ENCODE measurements at regions not wholly inside any gene's neighbourhood (a gene's known extent, or its start where the extent isn't known, plus 50 kb on each side); places are given as distances from the start of the nearest gene placed in this dataset.

DNA sequence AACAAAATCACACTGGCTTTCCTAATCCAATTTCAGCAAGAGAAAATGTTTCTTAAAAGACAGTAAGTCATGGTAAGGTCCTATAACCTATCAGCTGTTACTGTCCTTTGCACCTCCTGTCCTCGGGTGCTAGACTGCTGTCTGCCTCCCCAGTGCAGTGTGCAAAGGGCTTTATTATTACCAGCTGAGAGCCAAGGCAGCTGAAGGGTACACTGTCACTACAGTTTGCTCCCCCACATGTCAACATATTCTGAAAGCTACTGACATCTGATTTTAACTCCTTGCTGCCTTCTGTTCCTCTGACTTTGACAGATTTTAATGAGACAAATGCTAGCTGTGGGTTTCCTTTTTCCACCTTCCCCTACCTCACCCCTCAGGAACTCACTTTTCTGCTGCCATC, 389.4 kb upstream of the SLC24A2 start:
- TF ChIP-seq, protein P1, sequence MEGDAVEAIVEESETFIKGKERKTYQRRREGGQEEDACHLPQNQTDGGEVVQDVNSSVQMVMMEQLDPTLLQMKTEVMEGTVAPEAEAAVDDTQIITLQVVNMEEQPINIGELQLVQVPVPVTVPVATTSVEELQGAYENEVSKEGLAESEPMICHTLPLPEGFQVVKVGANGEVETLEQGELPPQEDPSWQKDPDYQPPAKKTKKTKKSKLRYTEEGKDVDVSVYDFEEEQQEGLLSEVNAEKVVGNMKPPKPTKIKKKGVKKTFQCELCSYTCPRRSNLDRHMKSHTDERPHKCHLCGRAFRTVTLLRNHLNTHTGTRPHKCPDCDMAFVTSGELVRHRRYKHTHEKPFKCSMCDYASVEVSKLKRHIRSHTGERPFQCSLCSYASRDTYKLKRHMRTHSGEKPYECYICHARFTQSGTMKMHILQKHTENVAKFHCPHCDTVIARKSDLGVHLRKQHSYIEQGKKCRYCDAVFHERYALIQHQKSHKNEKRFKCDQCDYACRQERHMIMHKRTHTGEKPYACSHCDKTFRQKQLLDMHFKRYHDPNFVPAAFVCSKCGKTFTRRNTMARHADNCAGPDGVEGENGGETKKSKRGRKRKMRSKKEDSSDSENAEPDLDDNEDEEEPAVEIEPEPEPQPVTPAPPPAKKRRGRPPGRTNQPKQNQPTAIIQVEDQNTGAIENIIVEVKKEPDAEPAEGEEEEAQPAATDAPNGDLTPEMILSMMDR (conservative IDR thresholded peaks at IDR 0.05) = no peak
- TF ChIP-seq ZFX (IDR thresholded peaks at IDR 0.05) = no peak

All from C4-2B (cell line).